Neuronal stem cell (in vitro differentiated cells): ENCODE measurements at regions not wholly inside any gene's neighbourhood (a gene's known extent, or its start where the extent isn't known, plus 50 kb on each side); places are given as distances from the start of the nearest gene placed in this dataset.

Source experiments
- DNase-seq: peaks from one replicate; pipeline ENCODE4 v3.0.0-alpha.2; 2013; ENCODE audit warnings: low spot score
- H2AFZ ChIP-seq: one replicate; pipeline ENCODE4 v1.6.1; 2013; ENCODE audit warnings: mild to moderate bottlenecking, low read length, inconsistent platforms
- H2AK5ac ChIP-seq: 2 replicates; pipeline ENCODE4 v1.6.1; 2013; ENCODE audit warnings: low read depth, mild to moderate bottlenecking, inconsistent platforms, low read length, moderate library complexity, mixed read lengths
- H2BK120ac ChIP-seq: 2 replicates; pipeline ENCODE4 v1.6.1; 2013; ENCODE audit warnings: low read depth, mild to moderate bottlenecking, inconsistent platforms, low read length, moderate library complexity, mixed read lengths
- H2BK12ac ChIP-seq: one replicate; pipeline ENCODE4 v1.6.1; 2013; ENCODE audit warnings: low read length, inconsistent platforms
- H2BK15ac ChIP-seq: 2 replicates; pipeline ENCODE4 v1.6.1; 2013; ENCODE audit warnings: mild to moderate bottlenecking, low read length, inconsistent platforms, mixed read lengths
- H2BK5ac ChIP-seq: one replicate; pipeline ENCODE4 v1.6.1; 2013; ENCODE audit warnings: inconsistent platforms, mild to moderate bottlenecking, low read length, moderate library complexity
- H3K14ac ChIP-seq: one replicate; pipeline ENCODE4 v1.6.1; 2013; ENCODE audit warnings: low read length, inconsistent platforms
- H3K18ac ChIP-seq: 2 replicates; pipeline ENCODE4 v1.6.1; 2013; ENCODE audit warnings: low read length, inconsistent platforms
- H3K23ac ChIP-seq: 2 replicates; pipeline ENCODE4 v1.6.1; 2013; ENCODE audit warnings: low read depth, mild to moderate bottlenecking, mixed read lengths, low read length, inconsistent platforms; ENCODE audit not compliant: poor library complexity
- H3K27ac ChIP-seq: replicated peaks from 3 replicates; pipeline ENCODE4 v1.5.1; 2013; ENCODE audit warnings: low read length, inconsistent platforms
- H3K27me3 ChIP-seq, 3 experiments: 2 replicates each; pipeline ENCODE4 v1.6.1; 2013; ENCODE audit warnings: low read length in 3 of 3, mild to moderate bottlenecking in 2 of 3, inconsistent platforms in 1 of 3, low read depth in 1 of 3, mixed read lengths in 1 of 3, moderate library complexity in 1 of 3; ENCODE audit not compliant: control insufficient read depth in 3 of 3, insufficient read depth in 3 of 3
- H3K36me3 ChIP-seq, 2 donors: replicated peaks in 1 of 2; 2 replicates each; pipeline ENCODE4 v1.6.1; 2013; ENCODE audit warnings: low read length in 2 of 2; ENCODE audit not compliant: control insufficient read depth in 2 of 2, insufficient read depth in 2 of 2
- H3K4ac ChIP-seq: 2 replicates; pipeline ENCODE4 v1.6.1; 2013; ENCODE audit warnings: inconsistent platforms, mild to moderate bottlenecking, low read length, moderate library complexity
- H3K4me1 ChIP-seq, 2 donors: 1 replicate in 1 of 2; 2 replicates in 1 of 2; pipeline ENCODE4 v1.6.1; 2013; ENCODE audit warnings: low read length in 2 of 2, low read depth in 1 of 2; ENCODE audit not compliant: control insufficient read depth in 2 of 2, insufficient read depth in 1 of 2
- H3K4me2 ChIP-seq: one replicate; pipeline ENCODE4 v1.6.1; 2013; ENCODE audit warnings: mild to moderate bottlenecking, low read length, inconsistent platforms; ENCODE audit not compliant: insufficient read depth, poor library complexity, severe bottlenecking
- H3K4me3 ChIP-seq, 2 donors: 2 replicates each; pipeline ENCODE4 v1.5.1; 2013; ENCODE audit warnings: low read length in 2 of 2, mild to moderate bottlenecking in 2 of 2, inconsistent platforms in 1 of 2, moderate library complexity in 1 of 2
- H3K79me1 ChIP-seq: one replicate; pipeline ENCODE4 v1.6.1; 2013; ENCODE audit warnings: low read depth, mild to moderate bottlenecking, inconsistent platforms, low read length, moderate library complexity
- H3K9ac ChIP-seq: one replicate; pipeline ENCODE4 v1.6.1; 2013; ENCODE audit warnings: mild to moderate bottlenecking, low read depth, low read length, inconsistent platforms; ENCODE audit not compliant: poor library complexity
- H3K9me3 ChIP-seq, 2 donors: replicated peaks in 1 of 2; 2 replicates each; pipeline versions ENCODE3 to v1.6.1; 2013; ENCODE audit warnings: low read length in 2 of 2, mild to moderate bottlenecking in 2 of 2, inconsistent platforms in 1 of 2, low read depth in 1 of 2, mixed read lengths in 1 of 2, moderate library complexity in 1 of 2; ENCODE audit not compliant: control insufficient read depth in 2 of 2, insufficient read depth in 1 of 2
- H4K8ac ChIP-seq: one replicate; pipeline ENCODE4 v1.6.1; 2013; ENCODE audit warnings: low read depth, mild to moderate bottlenecking, inconsistent platforms, low read length, moderate library complexity
- H4K91ac ChIP-seq: one replicate; pipeline ENCODE4 v1.6.1; 2013; ENCODE audit warnings: low read length, low read depth, mild to moderate bottlenecking, inconsistent platforms; ENCODE audit not compliant: poor library complexity
- WGBS, 2 donors: extraction: QIAGEN DNeasy Blood & Tissue Kit; methylation state at CpG; one replicate each; pipeline ENCODE4 v1.1.7; 2013; ENCODE audit warnings: missing lambda C conversion rate in 2 of 2, mixed read lengths in 1 of 2; ENCODE audit not compliant: insufficient read length in 2 of 2, insufficient replicate concordance in 1 of 2; ENCODE audit errors: extremely low coverage in 2 of 2; 5-methylcytosine and 5-hydroxymethylcytosine counted together

GRCh38 chr7:25356534-25357151 lies 128.4 kb upstream of the NPVF start:
- H3K9me3 ChIP-seq, result no peaks in the 10 kb centered on the region
- no peak overlapping the region for H3K4me3 ChIP-seq
- H3K9ac ChIP-seq, result no peak overlapping the region
- no CpG with 5 or more reads among the region's 4 CpGs for WGBS, 2 donors
- H3K27me3 ChIP-seq, result peaks cover 0 to 10% (median 0%) of the 10 kb centered on the region in 3 experiments
- no peak overlapping the region for H4K91ac ChIP-seq
- no peak overlapping the region for H2BK15ac ChIP-seq
- no peak overlapping the region for H3K4ac ChIP-seq
- no peak for DNase-seq
- H3K4me2 ChIP-seq, result no peak overlapping the region
- H2BK5ac ChIP-seq, result no peak overlapping the region
- H3K23ac ChIP-seq, result no peak overlapping the region
- no peaks in the 10 kb centered on the region for H3K36me3 ChIP-seq
- H3K4me1 ChIP-seq, result peaks cover 3 to 16% of the 10 kb centered on the region in 2 donors
- no peak overlapping the region for H4K8ac ChIP-seq
- H3K27ac ChIP-seq, result no peak overlapping the region
- H2AFZ ChIP-seq, result no peak overlapping the region
- H2AK5ac ChIP-seq, result no peak overlapping the region
- H3K79me1 ChIP-seq, result no peaks in the 10 kb centered on the region
- H3K18ac ChIP-seq, result no peak overlapping the region
- no peak overlapping the region for H2BK120ac ChIP-seq
- H2BK12ac ChIP-seq, result no peak overlapping the region
- H3K14ac ChIP-seq, result no peak overlapping the region

GRCh38 chr7:25358926-25359325 lies 130.6 kb upstream of the NPVF start:
- Histone ChIP-seq H3K27ac (no peak overlapping the region), H3K4me2 (no peak overlapping the region), H2BK12ac (no peak overlapping the region), H3K14ac (no peak overlapping the region), H2BK120ac (no peak overlapping the region), H3K79me1 (no peaks in the 10 kb centered on the region), H3K9ac (no peak overlapping the region), H3K27me3 (no peaks in the 10 kb centered on the region), H3K4me1 (peaks cover 3 to 16% of the 10 kb centered on the region in 2 donors), H2BK5ac (no peak overlapping the region), H3K4ac (no peak overlapping the region), H3K9me3 (no peaks in the 10 kb centered on the region), H3K23ac (no peak overlapping the region), H2BK15ac (no peak overlapping the region), H4K91ac (no peak overlapping the region), H2AFZ (peak overlapping the region; percentile 47), H3K4me3 (no peak overlapping the region), H4K8ac (no peak overlapping the region), H3K18ac (no peak overlapping the region), H3K36me3 (no peaks in the 10 kb centered on the region), H2AK5ac (no peak overlapping the region)
- no CpG with 5 or more reads among the region's 6 CpGs for WGBS, 2 donors
- no peak for DNase-seq

GRCh38 chr7:25359471-25360059 lies 131.3 kb upstream of the NPVF start:
- H4K8ac ChIP-seq, result no peak overlapping the region
- H2BK5ac ChIP-seq, result no peak overlapping the region
- no peak overlapping the region for H2BK12ac ChIP-seq
- H3K79me1 ChIP-seq, result no peaks in the 10 kb centered on the region
- no peak overlapping the region for H3K4me2 ChIP-seq
- no peak overlapping the region for H2BK15ac ChIP-seq
- no peak overlapping the region for H3K4ac ChIP-seq
- peaks cover 3 to 16% of the 10 kb centered on the region in 2 donors for H3K4me1 ChIP-seq
- no peak overlapping the region for H4K91ac ChIP-seq
- peak overlapping the region; percentile 47 for H2AFZ ChIP-seq
- no peak overlapping the region for H3K23ac ChIP-seq
- H3K36me3 ChIP-seq, result no peaks in the 10 kb centered on the region
- H3K9ac ChIP-seq, result no peak overlapping the region
- no peak overlapping the region for H3K14ac ChIP-seq
- H2BK120ac ChIP-seq, result no peak overlapping the region
- no peaks in the 10 kb centered on the region for H3K9me3 ChIP-seq
- no peak overlapping the region for H3K4me3 ChIP-seq
- WGBS, 2 donors, result no CpG with 5 or more reads among the region's 9 CpGs
- H3K18ac ChIP-seq, result no peak overlapping the region
- no peak overlapping the region for H3K27ac ChIP-seq
- H2AK5ac ChIP-seq, result no peak overlapping the region
- H3K27me3 ChIP-seq, result no peaks in the 10 kb centered on the region
- DNase-seq, result no peak

GRCh38 chr7:25360451-25360850 lies 132.2 kb upstream of the NPVF start:
- no peak overlapping the region for H3K4me2 ChIP-seq
- no peak overlapping the region for H3K4me3 ChIP-seq
- no peak overlapping the region for H2BK15ac ChIP-seq
- no peak overlapping the region for H3K14ac ChIP-seq
- H3K79me1 ChIP-seq, result no peaks in the 10 kb centered on the region
- no CpG with 5 or more reads among the region's 2 CpGs for WGBS, 2 donors
- H3K4me1 ChIP-seq, result peaks cover 3 to 16% of the 10 kb centered on the region in 2 donors
- no peak overlapping the region for H2BK5ac ChIP-seq
- H3K4ac ChIP-seq, result no peak overlapping the region
- no peak overlapping the region for H4K8ac ChIP-seq
- no peak overlapping the region for H2AFZ ChIP-seq
- H3K27ac ChIP-seq, result no peak overlapping the region
- H3K9ac ChIP-seq, result no peak overlapping the region
- H2BK12ac ChIP-seq, result no peak overlapping the region
- no peaks in the 10 kb centered on the region for H3K27me3 ChIP-seq
- no peak overlapping the region for H2BK120ac ChIP-seq
- H3K36me3 ChIP-seq, result no peaks in the 10 kb centered on the region
- no peak overlapping the region for H3K23ac ChIP-seq
- H4K91ac ChIP-seq, result no peak overlapping the region
- no peak overlapping the region for H3K18ac ChIP-seq
- DNase-seq, result no peak
- H2AK5ac ChIP-seq, result no peak overlapping the region
- no peaks in the 10 kb centered on the region for H3K9me3 ChIP-seq
